HL-60/S4 treated with retinoic acid at 250 ng/mL for 4 days and 3 days (cell line): ENCODE measurements at regions not wholly inside any gene's neighbourhood (a gene's known extent, or its start where the extent isn't known, plus 50 kb on each side); places are given as distances from the start of the nearest gene placed in this dataset.
"Not testable (repeated sequence)": the region's sequence is repeated elsewhere in the genome, so short reads cannot be mapped to it uniquely, and the experiment has no call there.

ENCODE experiments used
- in situ Hi-C: fragments of 300-500 bp; cut with MboI; formaldehyde crosslinking; loops from 2 replicates; pipeline ENCODE4 v1.7.0; 2022; ENCODE audit warnings: low sequenced_read_pairs

- in situ Hi-C loops = no loop called here
Measured at GRCh38 chr4:123598331-123598730, 201.7 kb downstream of the SPRY1 start.

GRCh38 chr4:123599061-123599919, 202.7 kb downstream of the SPRY1 start:
- in situ Hi-C loops = no loop called here

- in situ Hi-C loops = no loop called here
Measured at GRCh38 chr4:123599920-123600810, 203.6 kb downstream of the SPRY1 start.

- in situ Hi-C loops = no loop called here
Measured at GRCh38 chr4:123600987-123601904, 204.7 kb downstream of the SPRY1 start.

GRCh38 chr4:123602007-123602406, 205.4 kb downstream of the SPRY1 start:
- in situ Hi-C loops = no loop called here

- in situ Hi-C loops = no loop called here
Measured at GRCh38 chr4:123603165-123603564, 206.6 kb downstream of the SPRY1 start.

GRCh38 chr4:123605797-123606196, 209.2 kb downstream of the SPRY1 start:
- in situ Hi-C loops = not testable (repeated sequence)

GRCh38 chr4:123606336-123606735, 209.7 kb downstream of the SPRY1 start:
- in situ Hi-C loops = no loop called here

- in situ Hi-C loops = no loop called here
Measured at GRCh38 chr4:123606946-123607542, 210.4 kb downstream of the SPRY1 start.

- in situ Hi-C loops = no loop called here
Measured at GRCh38 chr4:123609829-123610228, 213.2 kb downstream of the SPRY1 start.

- in situ Hi-C loops = no loop called here
Measured at GRCh38 chr4:123613586-123614344, 217.2 kb downstream of the SPRY1 start.

- in situ Hi-C loops = no loop called here
Measured at GRCh38 chr4:123615901-123616300, 219.3 kb downstream of the SPRY1 start.

- in situ Hi-C loops = no loop called here
Measured at GRCh38 chr4:123616951-123617461, 220.4 kb downstream of the SPRY1 start.

GRCh38 chr4:123617791-123618190, 221.2 kb downstream of the SPRY1 start:
- in situ Hi-C loops = no loop called here

- in situ Hi-C loops = no loop called here
Measured at GRCh38 chr4:123618606-123619005, 222.0 kb downstream of the SPRY1 start.

GRCh38 chr4:123619326-123619725, 222.7 kb downstream of the SPRY1 start:
- in situ Hi-C loops = no loop called here

GRCh38 chr4:123619895-123620294, 223.3 kb downstream of the SPRY1 start:
- in situ Hi-C loops = no loop called here

- in situ Hi-C loops = no loop called here
Measured at GRCh38 chr4:123621072-123621705, 224.6 kb downstream of the SPRY1 start.

- in situ Hi-C loops = no loop called here
Measured at GRCh38 chr4:123622572-123622971, 226.0 kb downstream of the SPRY1 start.
